ENCODE measurements at regions not wholly inside any gene's neighbourhood (a gene's known extent, or its start where the extent isn't known, plus 50 kb on each side); places are given as distances from the start of the nearest gene placed in this dataset.

- no peak for TF ChIP-seq ZNF274 (IDR thresholded peaks at IDR 0.05; ENCODE audit: low read depth, low read length)
- no peak overlapping the region for H3K4me3 ChIP-seq (ENCODE audit: low read length)
These were observed 173.2 kb upstream of the ATP1B1 start for GRCh38 chr1:168933141-168933805.

- no peak for TF ChIP-seq ZNF274 (IDR thresholded peaks at IDR 0.05; ENCODE audit: low read depth, low read length)
- H3K4me3 ChIP-seq (ENCODE audit: low read length), result no peak overlapping the region
These were observed 167.2 kb upstream of the ATP1B1 start for GRCh38 chr1:168939110-168939946.

- no peak overlapping the region for H3K4me3 ChIP-seq (ENCODE audit: low read length)
- no peak for TF ChIP-seq ZNF274 (IDR thresholded peaks at IDR 0.05; ENCODE audit: low read depth, low read length)
These were observed 166.6 kb upstream of the ATP1B1 start for GRCh38 chr1:168939947-168940223.

DNA sequence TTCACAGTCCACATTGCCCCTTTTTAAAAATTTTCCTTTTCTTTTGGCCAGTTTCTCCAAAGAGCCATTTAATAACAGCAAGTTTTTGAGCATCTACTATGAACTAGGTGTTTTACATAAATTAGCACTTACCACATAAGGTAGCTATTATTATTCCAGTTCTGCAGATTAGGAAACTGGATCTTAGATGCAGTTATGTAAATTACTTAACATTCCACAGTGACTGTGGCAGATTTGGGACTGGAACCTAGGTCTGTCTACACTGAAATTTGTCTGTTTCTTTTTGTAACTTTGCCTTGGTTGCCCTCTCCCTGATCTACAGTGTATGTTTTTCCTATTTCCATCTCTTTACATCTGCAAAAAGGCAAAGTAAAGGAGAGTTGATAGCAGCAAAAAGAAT lies 164.8 kb upstream of the ATP1B1 start:
- no peak for TF ChIP-seq ZNF274 (IDR thresholded peaks at IDR 0.05; ENCODE audit: low read depth, low read length)
- no peak overlapping the region for H3K4me3 ChIP-seq (ENCODE audit: low read length)

GRCh38 chr1:168942165-168942564 lies 164.3 kb upstream of the ATP1B1 start:
- TF ChIP-seq ZNF274 (IDR thresholded peaks at IDR 0.05; ENCODE audit: low read depth, low read length), result no peak
- H3K4me3 ChIP-seq (ENCODE audit: low read length), result no peak overlapping the region

DNA sequence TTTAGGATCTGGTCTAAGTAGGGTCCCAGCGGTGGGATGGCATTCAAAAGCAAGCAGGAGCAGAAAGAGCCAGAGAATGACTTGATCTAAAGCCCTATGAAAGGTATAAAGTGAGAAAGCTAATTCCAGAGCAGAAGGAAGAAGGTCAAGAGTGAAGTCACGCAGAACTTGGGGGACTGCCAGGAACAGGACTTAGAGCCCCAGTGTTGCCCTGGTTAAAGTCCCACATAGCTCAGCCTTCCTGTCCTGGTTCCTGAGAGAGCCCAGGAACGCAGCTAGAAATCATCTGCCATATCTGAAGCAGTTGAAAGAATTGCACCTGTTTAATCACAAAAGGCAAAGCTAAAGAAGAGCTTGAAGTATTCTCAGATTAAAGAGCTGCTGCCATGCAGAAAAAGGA lies 160.6 kb upstream of the ATP1B1 start:
- TF ChIP-seq ZNF274 (IDR thresholded peaks at IDR 0.05; ENCODE audit: low read depth, low read length), result no peak
- H3K4me3 ChIP-seq (ENCODE audit: low read length), result no peak overlapping the region

DNA sequence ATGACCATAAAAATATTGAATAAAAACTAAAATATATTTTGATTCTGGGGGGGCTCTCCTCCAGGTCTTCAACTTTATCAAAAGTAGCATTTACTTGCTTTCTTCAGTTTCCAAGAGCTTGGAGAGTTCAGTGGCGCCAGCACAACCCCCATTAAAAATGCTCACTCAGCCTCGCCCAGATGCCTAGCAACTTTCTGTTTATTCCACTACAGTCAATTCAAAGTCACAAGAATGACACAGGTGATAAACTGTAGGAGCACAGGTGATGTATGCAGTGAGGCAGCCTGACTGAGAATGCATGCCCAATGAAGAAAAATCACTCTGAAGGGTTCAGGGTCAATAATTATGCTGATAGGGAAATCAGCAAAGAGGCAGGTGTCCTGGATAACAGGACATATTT lies 159.4 kb upstream of the ATP1B1 start:
- no peak overlapping the region for H3K4me3 ChIP-seq (ENCODE audit: low read length)
- TF ChIP-seq ZNF274 (IDR thresholded peaks at IDR 0.05; ENCODE audit: low read depth, low read length), result no peak

- TF ChIP-seq ZNF274 (IDR thresholded peaks at IDR 0.05; ENCODE audit: low read depth, low read length), result no peak
- no peak overlapping the region for H3K4me3 ChIP-seq (ENCODE audit: low read length)
These were observed 156.8 kb upstream of the ATP1B1 start for GRCh38 chr1:168949672-168950071.

- H3K4me3 ChIP-seq (ENCODE audit: low read length), result no peak overlapping the region
- no peak for TF ChIP-seq ZNF274 (IDR thresholded peaks at IDR 0.05; ENCODE audit: low read depth, low read length)
These were observed 148.7 kb upstream of the ATP1B1 start for GRCh38 chr1:168957818-168958217.

GRCh38 chr1:168958562-168959289 lies 147.8 kb upstream of the ATP1B1 start:
- no peak for TF ChIP-seq ZNF274 (IDR thresholded peaks at IDR 0.05; ENCODE audit: low read depth, low read length)
- H3K4me3 ChIP-seq (ENCODE audit: low read length), result no peak overlapping the region

GRCh38 chr1:168959382-168959781 lies 147.1 kb upstream of the ATP1B1 start:
- no peak for TF ChIP-seq ZNF274 (IDR thresholded peaks at IDR 0.05; ENCODE audit: low read depth, low read length)

DNA sequence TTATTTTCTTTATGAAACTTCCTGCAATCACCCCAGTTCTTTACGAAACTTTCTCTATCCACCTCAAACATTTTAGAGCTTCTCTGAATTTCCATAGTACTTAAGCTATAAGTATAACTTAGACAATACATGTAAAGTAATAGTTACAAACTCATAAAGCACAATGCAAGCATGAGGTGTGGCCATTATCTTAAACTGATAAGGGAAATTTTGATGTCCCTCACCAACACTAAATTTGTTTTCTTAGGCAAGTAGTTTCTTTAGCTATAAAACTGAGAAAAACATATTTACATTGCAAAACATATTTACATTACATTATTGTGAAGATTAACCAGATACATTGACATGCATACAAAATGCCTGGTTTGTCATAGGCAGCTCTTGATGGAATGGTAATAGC lies 146.4 kb upstream of the ATP1B1 start:
- TF ChIP-seq ZNF274 (IDR thresholded peaks at IDR 0.05; ENCODE audit: low read depth, low read length), result no peak
- no peak overlapping the region for H3K4me3 ChIP-seq (ENCODE audit: low read length)

More at GRCh38 chr1:168959382-168959781, 147.1 kb upstream of the ATP1B1 start:
- no peak overlapping the region for H3K4me3 ChIP-seq (ENCODE audit: low read length)

DNA sequence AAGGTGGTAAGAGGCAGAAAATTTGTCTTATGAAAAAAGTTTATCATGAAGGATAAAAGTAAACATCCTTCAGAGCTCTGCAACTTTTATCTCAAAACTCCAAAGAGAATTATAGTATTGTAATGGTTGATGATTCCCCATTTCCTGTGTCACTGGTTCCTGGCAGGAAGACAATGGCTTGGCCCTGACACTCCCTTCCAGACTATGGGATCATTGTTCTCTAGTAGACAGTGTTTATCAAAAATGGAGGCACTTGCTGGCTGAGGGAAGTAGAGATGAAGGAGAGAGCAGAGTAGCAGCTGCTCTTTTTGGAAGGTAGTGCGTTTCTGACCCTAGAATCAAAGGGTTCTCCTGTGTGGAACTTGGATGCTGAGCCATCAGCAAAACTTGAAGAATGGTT lies 145.9 kb upstream of the ATP1B1 start:
- no peak for TF ChIP-seq ZNF274 (IDR thresholded peaks at IDR 0.05; ENCODE audit: low read depth, low read length)
- H3K4me3 ChIP-seq (ENCODE audit: low read length), result no peak overlapping the region

- TF ChIP-seq ZNF274 (IDR thresholded peaks at IDR 0.05; ENCODE audit: low read depth, low read length), result no peak
- H3K4me3 ChIP-seq (ENCODE audit: low read length), result no peak overlapping the region
These were observed 142.9 kb upstream of the ATP1B1 start for GRCh38 chr1:168963601-168964000.

- H3K4me3 ChIP-seq (ENCODE audit: low read length), result no peak overlapping the region
- TF ChIP-seq ZNF274 (IDR thresholded peaks at IDR 0.05; ENCODE audit: low read depth, low read length), result no peak
These were observed 142.0 kb upstream of the ATP1B1 start for GRCh38 chr1:168964478-168964877.
